Retina (tissue), 1 donor: ENCODE measurements at regions not wholly inside any gene's neighbourhood (a gene's known extent, or its start where the extent isn't known, plus 50 kb on each side); places are given as distances from the start of the nearest gene placed in this dataset.
A peak's percentile ranks its signal among the peaks of the same experiment; 100 is the strongest.

Experiments
- DNase-seq: peaks from one replicate; pipeline ENCODE4 v3.0.0-alpha.2; 2016

DNA sequence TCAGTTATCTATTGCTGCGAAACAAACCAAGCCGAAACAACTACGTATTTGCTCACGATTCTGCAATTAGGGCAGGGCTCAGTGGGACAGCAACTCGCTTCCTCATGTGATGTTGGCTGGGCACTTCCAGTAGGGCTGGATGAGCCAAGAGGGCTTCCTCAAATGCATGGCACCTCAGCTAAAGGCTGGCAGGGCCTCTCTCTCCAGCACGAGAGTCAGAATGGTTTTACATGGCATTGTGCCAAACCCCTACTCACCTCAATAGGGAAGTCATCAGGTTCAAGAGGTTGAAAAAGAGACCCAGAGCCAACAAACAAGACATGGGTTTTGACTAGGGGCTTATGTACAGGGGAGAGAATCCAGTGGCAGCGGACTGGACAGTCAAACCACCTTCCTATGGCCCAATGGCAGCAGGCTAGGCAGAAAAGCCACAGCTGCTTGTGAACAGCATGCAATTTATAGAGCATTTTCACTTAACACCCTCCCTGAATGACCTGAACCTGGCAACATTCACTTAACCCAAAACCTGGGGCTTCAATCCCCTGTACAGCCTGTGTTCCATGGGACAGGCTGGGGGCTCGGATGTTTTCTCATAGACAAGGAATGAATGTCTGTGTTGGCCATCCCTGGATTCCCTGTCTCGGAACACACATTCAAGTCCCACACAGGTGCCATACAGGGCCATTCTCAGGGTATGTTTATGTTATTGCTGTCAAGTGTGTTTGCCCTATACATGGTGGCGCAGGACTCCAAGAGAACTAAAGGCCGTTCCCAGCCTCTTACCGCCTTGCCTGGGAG, 154.2 kb upstream of the NAV2 start:
- no peak for DNase-seq

DNA sequence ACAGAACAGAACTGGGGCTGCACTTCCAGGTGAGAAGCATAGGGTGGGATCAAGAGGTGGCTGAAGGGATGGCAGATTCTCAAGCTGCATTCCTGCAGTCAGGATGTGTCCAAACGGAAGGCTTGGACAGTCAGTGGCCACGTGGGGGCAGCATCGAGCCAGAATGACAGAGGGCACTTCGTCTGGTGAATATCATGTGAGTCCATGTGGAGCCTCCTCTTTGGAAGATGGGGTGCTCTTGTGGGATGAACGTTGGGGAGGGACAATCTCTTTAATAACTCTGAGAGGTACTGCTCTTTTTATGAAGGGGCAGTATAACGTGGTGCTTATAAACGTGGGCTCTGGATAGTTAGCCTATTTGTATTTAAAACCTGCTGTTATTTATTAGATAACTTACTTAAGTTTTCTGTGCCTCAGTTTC, 154.9 kb upstream of the NAV2 start:
- peak; percentile 78 for DNase-seq

DNA sequence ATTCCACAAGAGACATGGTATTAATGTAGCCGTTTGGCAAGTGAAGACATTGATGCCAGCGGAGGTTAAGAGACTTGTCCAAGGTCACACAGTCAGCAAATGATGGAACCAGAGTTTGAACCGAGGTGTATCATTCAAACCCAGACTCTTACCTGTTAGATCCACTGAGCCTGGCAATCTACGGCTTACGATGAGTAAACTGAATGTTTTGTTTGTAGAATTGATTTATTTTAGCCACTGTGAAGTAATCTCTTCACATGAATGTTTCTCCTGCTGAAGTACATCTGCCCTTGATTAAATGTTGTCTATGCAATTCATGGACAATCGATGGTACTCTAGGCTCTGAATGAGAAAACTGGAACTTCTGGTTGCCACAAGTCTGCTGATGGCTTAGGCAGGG, 155.5 kb upstream of the NAV2 start:
- no peak for DNase-seq

DNA sequence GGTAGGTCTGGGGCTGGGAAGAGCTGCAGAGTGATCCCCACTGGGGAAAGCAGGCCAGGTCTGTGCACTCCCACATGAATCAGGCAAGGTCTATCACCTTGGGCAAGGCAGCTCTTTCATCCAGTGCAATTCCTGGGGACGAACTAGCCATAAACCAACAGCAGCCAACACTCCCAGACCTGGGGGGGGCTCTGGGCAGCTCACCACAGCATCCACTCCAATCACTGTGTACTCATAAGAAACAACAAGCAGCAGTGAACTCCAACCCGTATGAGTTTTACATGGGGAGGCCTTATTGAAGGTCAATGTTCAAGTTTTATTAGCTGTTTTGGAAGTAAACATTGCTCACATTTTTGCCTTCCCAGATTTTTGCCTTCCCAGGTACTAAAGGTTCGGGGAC, 157.4 kb upstream of the NAV2 start:
- DNase-seq: no peak

DNA sequence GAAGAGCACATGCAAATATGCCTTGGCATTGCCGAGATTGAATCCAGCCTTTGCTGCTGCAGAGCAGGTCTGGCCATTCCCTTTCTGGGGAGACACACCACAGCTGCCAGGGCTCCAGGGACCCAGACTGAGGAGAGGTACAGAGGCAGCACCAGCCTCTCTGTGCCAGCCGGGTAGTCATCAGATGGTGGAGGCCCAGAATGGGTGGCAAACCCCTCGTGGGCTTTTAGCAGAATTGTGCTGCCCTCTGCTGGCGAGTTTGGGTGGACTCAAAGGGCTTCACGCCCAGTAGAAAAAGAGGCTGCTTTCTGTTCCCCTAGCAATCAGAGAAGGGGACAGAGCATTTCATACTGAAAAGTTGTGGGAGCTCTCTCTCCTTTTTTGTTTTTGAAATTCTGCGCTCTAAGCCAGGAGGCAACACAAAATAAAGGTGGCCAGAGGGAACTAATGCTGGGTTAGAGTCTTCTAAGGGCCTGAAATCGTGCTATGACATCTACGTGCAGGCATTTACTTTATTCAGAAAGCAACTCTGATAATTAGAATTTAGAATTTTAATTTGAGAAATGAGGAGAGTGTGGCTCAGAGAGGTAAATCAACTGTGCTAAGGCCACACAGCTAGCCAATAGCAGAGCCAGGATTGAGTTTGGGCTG, 158.8 kb upstream of the NAV2 start:
- DNase-seq: peak; percentile 88

DNA sequence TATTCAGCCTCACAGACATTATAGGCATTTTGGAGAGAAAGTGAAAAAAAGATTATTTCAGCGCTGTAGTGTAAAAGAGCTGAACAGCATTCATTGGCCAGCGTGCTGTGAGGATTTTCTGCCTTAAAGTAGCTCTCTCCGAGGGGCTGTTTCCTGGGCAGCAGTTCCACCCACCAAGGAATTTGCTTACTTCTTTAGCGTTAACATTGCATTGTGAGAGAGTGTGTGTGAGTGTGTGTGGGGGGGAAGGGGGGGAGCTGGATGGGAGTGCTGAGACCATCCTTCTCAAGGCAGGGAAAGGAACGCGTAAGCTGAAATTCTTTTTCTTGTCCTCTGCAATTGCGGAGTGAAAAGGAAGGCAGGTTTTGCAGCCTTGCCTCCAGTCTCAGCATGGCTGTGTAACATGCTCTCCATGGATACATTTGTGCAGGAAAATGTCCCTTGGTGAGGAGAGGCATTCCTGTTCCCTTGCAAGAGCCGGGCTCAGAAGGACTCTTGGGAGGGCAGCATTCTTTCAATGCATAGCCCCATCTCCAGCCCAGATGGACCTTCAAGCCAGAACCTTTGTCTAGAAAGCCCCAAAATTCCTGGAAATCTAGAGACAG, 159.9 kb upstream of the NAV2 start:
- peak; percentile 37 for DNase-seq

DNA sequence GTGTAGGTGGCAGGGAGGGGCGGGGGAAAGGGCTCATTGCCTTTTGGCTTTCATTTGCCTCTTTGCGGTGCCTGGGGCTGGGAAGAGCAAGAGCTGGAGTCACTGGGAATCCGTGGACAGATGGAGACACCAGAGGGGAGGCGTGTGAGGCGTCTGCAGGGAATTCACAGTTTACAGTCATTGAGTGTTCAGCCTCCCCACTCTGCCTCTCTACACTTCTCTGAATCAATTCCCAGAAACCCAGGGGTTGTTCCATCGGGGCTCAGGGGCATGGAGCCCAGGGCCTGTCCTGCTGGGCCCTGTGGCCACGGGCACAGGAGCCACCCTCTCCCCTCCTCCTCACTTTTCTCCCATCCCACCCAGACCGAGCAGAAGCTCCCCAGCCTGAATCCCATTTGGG, 160.5 kb upstream of the NAV2 start:
- DNase-seq: peak; percentile 72

DNA sequence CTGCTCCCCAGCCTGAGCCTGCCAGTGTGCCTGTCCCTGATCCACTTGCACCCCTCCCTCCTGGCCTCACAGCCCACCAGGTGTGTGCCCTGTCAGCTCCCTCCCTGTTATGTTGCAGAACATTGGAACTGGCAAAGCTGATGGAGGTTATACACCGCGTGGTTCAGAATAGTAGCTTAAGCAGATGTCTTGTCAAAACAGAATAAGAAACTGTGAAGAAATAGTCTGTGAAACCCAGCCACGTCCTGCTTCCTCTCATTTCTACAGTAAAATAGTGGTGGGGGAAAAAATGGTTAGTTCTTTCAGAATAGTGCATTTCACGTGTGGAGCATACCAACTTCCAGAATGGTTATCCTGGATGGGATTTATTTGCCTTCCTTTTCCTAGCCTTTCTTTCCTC, 161.2 kb upstream of the NAV2 start:
- no peak for DNase-seq

DNA sequence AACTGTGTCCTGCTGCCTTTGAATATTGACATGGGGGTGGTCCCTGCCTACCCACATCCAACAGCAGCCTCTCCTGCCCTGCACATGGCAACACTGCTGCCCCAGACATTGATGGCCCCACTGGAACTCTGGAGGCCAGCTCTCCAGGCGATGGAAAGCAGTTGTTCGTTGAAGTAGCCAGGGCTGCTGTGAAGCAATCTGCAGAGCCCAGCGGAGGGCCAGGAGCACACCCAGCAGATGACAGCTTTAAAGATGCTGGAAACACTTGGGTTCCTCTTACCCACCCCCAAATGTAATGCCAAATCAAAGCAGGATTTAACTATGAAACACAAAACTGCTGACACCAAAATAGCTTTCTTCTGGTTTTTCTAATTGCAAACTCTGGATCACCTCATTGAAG, 165.6 kb upstream of the NAV2 start:
- no peak for DNase-seq

DNA sequence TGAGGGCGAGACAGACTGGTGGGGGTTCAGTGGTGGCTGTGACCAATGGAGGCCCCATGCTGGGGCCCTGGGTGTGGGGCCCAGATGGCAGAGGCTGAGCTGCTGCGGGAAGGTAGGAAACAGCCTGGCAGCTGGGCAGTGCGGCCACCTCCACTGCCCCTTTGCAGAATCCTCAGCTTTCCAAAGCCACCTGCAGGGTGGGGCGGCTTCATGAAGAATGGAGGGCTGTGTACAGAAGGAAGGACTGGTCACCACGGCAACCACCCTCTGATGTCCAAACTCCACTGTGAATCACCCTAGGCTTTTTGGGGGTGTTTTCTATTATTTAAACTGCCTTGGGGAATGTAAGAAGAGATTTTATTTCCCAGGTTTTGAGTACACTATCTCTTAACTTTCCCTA, 166.3 kb upstream of the NAV2 start:
- no peak for DNase-seq

DNA sequence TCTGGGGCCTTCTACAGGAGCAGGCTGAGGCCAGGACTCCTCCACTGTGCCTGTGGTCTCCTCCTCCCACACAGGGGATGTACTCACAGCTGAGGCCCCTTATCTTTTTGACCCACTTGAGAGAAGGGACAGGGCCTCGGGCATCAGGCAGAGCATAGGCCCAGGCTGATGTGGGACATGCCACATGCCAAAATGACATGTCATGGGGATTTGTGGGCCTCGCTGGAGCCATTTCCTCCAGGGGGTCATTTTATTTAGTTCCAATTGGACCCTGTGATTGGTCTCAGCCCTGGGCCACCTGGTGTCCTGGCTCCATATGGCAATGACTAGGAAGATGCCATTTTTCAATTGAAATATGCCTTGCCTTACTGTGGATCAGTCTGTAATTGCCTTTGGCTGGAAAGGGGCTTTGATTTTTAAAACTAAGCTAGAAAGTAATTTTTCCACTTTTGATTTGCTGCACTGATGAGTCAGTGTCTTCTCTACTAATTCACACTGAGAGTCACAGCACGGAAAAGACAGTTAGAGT, 171.1 kb upstream of the NAV2 start:
- no peak for DNase-seq

DNA sequence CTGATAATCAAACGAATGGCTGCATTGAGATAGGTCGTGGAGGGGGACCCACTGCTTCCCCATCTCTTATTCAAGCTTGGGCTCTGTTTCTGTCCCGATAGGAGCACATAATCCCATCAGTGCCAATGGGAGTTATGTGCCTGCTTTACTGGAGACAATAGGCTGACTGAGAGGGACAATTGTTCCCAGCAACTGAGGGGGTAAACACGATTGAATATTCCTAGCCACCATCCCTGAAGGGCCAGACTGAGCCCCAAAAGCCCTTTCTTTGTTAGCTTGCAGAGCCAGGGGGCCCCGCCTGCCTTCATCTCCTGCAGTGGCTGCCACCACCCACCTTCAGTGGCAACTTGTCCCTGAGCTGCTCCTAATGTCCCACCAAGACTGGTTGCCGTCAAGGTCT, 172.8 kb upstream of the NAV2 start:
- no peak for DNase-seq

DNA sequence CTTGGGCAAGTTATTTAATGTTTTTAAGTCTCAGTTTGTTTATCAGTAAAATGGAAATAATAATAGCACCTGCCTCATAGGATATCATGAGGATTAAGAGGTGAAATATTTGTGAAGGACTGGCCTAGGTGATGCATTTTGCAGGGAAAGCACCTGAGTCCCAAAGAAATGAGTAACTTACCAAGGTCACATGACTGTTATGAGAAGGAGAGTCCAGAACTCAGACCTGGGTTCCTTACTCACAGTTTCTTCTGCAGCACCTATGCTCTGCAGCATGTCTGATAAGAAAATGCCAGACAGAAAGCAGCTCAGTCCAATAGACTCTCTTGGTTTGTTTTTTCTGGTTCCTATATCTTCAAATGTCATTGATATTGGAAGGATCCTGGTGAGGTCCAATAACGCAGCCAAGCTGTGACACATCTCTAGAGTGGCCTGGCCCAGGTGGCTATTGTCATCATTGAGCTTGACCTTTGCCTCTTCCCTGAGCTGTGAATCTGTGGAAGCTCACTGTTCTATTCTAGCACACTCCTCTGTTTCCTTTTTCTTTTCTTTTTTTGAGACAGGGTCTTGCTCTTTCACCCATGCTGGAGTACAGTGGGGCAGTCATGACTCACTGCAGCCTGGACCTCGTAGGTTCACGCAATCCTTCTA, 174.7 kb upstream of the NAV2 start:
- DNase-seq: no peak

DNA sequence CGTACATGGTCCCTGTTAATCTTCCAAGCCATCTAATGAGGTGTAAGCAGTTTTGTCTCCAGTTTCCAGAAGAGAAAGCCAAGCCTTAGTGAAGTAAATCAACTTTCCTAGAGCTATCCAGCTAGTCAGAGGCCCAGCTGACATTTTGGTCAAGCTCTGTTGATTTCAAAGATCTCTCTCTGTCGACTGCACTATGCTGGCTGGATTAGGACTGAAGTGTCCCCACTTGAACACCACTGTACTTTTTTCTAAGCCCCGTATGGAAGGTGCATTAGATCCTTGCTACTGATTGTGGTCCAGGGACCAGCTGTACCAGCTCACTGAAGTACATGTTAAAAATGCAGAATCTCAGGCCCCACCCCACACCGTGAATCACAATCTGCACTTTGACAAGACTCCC, 176.5 kb upstream of the NAV2 start:
- no peak for DNase-seq

DNA sequence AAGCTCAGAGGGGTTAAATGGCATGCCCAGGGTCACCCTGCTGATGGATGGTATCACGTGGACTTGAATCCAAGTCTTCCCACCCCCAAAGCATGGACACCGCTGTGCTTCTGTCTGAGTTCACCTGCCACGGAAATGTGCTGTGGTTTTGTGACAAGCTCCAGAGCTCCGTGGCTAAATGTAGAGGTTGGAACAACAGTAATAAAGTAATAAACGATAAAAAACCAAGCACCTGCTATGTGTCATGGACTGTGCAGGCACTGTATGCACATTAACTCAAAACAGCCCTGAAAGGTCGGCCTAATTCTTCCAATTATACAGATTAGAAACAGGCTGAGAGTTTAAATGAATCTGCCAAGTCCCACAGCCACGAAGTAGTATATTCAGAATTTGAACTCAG, 182.1 kb upstream of the NAV2 start:
- DNase-seq: no peak

DNA sequence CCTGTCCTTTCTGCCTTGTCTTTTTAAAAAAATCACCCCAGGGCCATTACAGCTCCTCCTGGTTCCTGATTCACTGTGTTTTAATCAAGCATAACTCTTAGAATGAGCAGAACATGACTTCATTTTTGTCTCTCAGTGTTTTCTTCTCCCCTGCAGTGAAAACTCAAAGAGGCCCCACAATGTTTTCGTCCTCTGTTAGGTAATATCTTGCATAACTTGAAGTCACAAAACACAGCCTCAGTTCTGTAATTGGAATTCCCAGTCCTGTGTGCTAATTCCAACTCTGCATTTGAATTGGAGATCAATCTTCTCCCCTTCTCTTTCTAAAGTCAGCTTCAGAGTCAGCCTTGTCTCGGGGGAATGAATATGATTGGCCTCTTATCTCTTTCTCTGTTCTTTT, 186.5 kb upstream of the NAV2 start:
- no peak for DNase-seq

DNA sequence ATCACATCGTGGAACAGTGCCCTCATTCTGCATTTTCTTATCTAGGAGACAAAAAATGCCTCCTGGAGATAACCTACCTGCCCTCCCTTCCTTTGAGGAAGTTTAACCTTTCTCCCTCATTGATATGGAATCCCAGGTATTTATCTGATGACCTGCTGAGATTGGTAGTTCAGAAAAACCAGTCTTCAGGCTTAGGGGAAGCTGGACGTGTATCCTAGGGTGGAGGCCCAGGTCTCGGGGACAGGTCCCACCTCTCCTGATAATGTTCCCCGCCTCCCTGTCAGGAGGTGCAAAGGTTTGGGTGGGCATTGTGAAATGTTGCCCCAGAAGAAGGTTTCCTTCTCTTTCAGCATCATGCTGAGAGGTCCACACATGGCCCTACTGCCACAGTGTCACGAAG, 186.9 kb upstream of the NAV2 start:
- no peak for DNase-seq

DNA sequence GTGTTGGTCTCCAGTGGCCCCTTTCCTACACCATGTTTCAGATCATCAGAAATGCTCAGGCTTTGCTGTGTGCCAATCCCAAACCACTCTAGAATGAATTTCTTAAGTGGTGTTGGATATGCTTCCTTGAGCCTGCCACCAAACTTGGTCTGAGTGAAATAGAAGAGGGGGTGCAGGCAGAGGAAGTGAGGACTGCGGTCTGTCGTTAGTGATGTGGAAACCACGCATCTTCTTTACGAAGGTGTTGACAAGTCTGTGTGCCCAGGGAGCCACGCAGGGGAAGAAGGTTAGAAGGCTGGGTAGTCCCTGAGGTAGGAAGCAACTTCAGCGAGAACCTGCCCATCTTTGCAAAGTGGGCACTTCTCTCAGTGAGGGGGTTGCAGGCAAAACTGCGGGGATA, 187.4 kb upstream of the NAV2 start:
- DNase-seq: no peak

DNA sequence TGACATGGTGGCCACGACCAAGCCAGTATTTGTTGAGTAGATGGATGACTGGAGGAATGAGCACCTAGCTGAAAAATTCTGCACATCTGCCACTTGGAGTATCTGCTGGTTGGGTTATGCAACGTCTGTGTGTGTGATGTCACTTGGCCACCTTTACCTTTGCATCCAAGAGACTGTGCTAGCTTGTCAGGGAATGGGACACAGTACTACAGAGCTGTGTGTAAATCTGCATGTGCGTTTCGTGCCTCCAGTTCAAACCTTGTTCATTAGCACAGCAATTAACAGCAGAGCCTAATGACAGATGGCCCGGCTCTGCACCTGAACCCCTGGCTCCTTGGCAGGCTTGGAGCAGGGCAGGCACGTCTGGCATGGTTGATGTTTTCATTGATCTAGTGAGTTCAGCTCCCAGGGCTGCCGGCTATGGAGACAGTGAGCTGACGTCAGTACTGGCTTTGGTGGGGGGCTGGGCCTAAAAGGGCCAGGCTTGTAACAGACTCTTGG, 188.4 kb upstream of the NAV2 start:
- DNase-seq: peak; percentile 64

DNA sequence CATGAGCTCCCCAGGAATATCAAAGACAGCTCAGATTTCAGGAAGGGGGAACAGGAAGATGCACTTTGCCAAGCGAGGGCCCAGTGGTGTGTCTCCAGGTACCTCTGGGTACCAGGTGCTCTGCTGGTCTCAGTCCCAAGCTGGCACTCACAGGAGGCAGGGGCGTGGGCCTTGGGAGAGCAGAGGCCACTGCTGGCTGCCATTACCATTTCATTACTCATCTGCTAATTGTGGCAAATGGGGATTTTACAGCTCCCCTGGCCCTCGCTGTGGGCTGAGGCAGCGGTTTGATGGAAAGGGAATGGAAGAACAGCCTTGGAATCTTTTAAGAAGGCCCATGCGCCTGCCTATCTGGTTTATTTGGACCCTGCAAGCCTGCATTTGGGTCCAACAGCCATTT, 192.0 kb upstream of the NAV2 start:
- DNase-seq: no peak

DNA sequence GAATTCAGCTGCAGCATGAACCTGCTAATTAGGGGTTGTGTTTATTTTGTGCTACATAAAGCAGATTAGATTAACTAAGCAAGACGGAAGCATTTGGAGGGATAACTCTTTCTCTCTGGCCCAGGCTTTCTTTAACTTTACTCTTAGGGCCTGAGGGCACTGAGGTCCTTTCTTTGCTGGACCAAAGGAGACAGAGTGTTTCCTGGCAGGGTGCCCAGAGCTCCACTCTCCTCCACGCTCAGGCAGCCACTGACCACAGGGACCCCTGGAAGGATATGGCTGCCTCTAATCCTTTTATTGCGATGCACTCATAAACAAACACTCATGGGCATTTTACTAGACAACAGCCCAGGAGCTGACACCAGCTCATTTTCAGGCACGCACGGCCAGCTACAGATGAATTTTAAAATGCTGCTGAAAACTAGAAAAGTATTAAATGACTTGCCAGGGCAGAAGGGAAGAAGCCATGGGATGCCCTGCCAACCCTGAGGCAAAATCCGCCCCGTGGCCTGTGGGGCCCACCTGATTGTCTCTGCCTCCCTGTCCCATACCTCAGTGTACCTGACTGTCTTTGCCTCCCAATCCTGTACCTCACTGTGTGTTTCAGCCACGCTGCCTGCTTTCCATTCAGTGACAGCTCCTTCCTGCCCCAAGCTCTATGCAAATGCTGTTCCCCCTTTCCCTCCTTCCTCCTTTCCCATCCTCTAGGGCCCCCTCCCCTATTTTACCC, 192.6 kb upstream of the NAV2 start:
- DNase-seq: peak; percentile 70

DNA sequence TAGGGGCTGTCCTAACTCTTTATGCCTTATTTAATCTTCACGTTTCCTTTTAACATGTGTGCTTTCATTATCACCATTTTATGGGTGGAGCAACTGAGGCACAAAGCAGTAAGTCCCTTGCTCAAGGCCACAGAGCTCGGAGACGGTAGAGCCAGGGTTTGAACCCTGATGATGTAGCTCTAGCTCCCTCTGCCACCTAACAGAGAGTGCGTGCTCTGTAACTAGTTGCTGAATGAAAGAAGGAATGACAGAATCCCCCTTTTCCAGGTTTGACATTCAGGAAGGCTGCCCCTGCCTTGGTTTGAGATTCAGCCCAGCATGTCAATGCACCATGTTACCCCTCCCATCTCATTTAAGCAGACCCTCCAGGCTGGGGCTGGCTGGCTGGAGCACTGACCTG, 193.3 kb upstream of the NAV2 start:
- DNase-seq: no peak

DNA sequence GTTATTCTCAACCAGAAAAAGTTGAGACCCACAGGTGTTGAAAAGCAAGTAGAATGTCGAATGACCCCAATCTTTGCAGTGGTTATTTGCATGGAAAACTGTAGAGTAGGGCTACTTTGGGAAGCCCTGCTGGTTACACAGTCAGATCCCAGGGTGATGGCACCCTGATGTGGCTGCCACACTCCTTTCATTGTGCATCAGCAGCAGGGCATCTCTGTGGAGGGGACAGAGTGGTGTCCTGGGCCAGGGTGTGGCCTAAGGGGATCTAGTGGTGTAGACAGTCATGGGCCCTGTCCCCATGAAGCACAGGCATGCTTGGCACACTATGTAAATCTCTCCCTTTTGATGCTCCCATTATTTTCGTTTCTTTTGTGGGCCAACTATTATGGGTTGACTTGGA, 199.4 kb upstream of the NAV2 start:
- no peak for DNase-seq
